IMR-90 (cell line): ENCODE measurements at regions not wholly inside any gene's neighbourhood (a gene's known extent, or its start where the extent isn't known, plus 50 kb on each side); places are given as distances from the start of the nearest gene placed in this dataset.

Experiments used
- CTCF ChIP-seq: conservative IDR thresholded peaks from 2 replicates; pipeline ENCODE4 v1.5.1; 2012; ENCODE audit warnings: mild to moderate bottlenecking, low read depth, low read length, improper control_type of control experiment
- RFX5 ChIP-seq: IDR thresholded peaks from 2 replicates; pipeline ENCODE4 v1.8.0; 2012; ENCODE audit warnings: low read depth, mild to moderate bottlenecking, low read length, moderate library complexity
- TF ChIP-seq, protein P1 (sequence below): fragments of 150-350 bp; IDR thresholded peaks from 2 replicates; pipeline ENCODE4 v1.6.1; 2016; ENCODE audit warnings: low read depth, mild to moderate bottlenecking, low read length, moderate library complexity, borderline replicate concordance

DNA sequence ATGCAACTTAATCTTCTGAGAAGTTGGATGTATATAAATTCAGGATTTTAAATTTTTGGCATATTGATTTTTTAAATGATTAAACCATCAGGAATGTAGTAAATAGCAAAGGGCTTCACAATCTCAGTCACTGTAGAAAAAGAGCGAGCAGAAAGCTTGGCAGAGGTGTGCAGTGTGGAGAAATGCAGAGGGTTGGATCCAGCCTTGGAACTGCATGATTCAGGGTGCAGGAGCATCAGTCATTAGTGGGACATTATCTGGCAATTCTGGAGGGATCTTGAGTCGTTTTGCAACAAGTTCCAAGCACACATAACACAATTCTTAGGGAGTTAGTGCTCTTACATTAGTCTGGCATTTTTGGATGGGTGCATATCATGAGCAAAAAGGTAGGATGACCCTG is 267.9 kb downstream of the PLA2G4A start:
- TF ChIP-seq CTCF (no peak), RFX5 (no peak)
- TF ChIP-seq, protein P1, sequence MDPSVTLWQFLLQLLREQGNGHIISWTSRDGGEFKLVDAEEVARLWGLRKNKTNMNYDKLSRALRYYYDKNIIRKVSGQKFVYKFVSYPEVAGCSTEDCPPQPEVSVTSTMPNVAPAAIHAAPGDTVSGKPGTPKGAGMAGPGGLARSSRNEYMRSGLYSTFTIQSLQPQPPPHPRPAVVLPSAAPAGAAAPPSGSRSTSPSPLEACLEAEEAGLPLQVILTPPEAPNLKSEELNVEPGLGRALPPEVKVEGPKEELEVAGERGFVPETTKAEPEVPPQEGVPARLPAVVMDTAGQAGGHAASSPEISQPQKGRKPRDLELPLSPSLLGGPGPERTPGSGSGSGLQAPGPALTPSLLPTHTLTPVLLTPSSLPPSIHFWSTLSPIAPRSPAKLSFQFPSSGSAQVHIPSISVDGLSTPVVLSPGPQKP, result no peak
